GM19438 (cell line): ENCODE measurements at regions not wholly inside any gene's neighbourhood (a gene's known extent, or its start where the extent isn't known, plus 50 kb on each side); places are given as distances from the start of the nearest gene placed in this dataset.
"Not testable (repeated sequence)": the region's sequence is repeated elsewhere in the genome, so short reads cannot be mapped to it uniquely, and the experiment has no call there.

Experiments used
- ATAC-seq: cut with Tn5 transposase; IDR thresholded peaks from one replicate; pipeline ENCODE4 v1.9.1; 2021; ENCODE audit warnings: low read depth; ENCODE audit not compliant: unreplicated experiment

GRCh38 chr7:66571568-66571967 lies 57.1 kb upstream of the KCTD7 start:
- ATAC-seq, result no peak

GRCh38 chr7:66573782-66574495 lies 54.7 kb upstream of the KCTD7 start:
- ATAC-seq, result not testable (repeated sequence)

GRCh38 chr7:66574768-66575167 lies 53.9 kb upstream of the KCTD7 start:
- not testable (repeated sequence) for ATAC-seq

DNA sequence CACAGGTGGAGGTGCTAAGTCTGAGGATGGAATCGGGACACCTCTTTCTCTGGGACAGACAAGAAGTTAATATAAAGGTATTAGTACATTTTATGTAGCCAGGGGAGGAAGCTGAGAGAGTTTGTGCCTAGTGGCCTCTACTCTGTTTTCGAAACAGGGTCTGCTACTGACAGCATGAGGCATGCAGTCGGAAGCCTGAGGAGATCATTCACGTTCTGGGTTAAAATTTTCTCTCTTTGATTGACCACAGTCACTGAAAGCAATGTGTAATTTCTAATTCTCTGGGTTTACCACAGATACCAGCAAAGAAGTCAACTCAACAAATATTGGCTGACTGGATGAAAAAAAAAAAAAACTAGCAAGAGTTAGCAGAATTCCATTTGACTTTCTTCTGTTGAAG lies 53.3 kb upstream of the KCTD7 start:
- ATAC-seq, result no peak

- ATAC-seq, result no peak
These were observed 52.0 kb upstream of the KCTD7 start for GRCh38 chr7:66576646-66577045.
